ENCODE measurements at regions not wholly inside any gene's neighbourhood (a gene's known extent, or its start where the extent isn't known, plus 50 kb on each side); places are given as distances from the start of the nearest gene placed in this dataset.
"Not testable (repeated sequence)": the region's sequence is repeated elsewhere in the genome, so short reads cannot be mapped to it uniquely, and the experiment has no call there.

GRCh38 chr4:52376132-52376704 lies 282.9 kb downstream of the USP46 start:
- DNase-seq = peak in 1 of 2 donors; percentile 35

DNA sequence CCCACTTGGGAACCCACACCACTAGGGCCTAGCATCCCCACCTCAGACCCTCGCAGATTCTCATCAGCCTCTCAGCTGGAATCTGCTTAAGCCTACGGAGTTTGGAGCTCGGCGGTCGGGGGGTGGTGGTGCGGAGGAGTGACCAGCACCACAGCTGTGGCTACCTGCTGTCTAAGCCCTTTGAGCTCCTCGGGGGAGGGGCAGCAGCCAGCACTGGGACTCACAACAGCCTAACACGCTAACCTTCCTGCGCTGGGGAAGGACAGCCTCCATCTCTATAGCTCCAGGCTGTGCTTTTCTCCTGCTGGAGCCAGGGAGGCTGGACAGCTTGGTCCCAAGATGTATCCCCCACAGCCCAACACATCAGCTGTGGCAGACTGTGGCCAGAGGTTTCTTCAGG lies 281.5 kb downstream of the USP46 start:
- DNase-seq = no peak

DNA sequence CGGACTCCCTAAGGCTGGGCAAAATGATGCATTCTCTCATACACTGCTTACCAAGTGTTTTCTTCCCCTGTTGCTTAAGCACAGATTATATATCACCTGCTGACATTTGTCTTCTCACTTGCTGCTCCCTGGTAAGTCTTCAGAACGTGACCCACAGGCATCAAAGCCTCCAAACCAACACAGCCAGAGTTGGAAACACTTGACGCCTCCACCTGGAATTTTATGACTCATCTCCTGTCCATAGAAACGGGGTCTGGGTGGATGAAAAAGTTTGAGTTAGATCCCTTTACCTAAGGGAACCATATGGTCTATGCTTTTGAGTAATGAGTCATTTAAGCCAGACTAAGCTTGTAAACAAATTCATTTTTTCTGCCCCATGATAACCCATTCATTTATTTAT lies 251.6 kb downstream of the USP46 start:
- DNase-seq = no peak

DNA sequence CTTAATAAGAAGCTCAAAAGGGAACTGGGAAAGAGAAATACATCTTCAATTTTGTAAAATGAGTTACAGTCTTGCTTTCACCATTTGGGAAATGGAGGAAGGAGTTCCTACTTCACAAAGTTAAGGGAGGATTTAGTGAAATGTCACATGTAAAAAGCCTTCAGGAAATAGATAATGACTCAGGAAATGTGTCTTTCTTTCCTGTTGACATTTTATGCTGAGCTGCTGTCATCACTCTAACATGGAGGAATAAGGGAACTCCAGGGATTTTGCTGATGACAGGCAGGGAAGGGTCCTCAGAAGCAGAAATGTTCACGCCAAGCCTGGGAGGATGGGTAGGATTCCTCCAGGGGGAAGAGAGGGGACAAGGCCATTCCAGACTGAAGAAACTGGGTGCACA lies 251.1 kb downstream of the USP46 start:
- no peak for DNase-seq

- DNase-seq = no peak
Observed at GRCh38 chr4:52408471-52408870, 250.6 kb downstream of the USP46 start.

DNA sequence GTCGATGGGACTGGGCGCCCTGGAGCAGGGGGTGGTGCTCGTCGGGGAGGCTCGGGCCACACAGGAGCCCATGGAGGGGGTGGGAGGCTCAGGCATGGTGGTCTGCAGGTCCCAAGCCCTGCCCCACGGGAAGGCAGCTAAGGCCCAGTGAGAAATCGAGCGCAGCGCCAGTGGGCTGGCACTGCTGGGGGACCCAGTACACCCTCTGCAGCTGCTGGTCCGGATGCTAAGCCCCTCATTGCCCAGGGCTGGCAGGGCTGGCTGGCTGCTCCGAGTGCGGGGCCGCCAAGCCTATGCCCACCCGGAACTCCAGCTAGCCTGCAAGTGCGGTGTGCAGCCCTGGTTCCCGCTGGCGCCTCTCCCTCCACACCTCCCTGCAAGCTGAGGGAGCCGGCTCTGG lies 249.3 kb downstream of the USP46 start:
- DNase-seq = not testable (repeated sequence)

GRCh38 chr4:52410971-52411370 lies 248.1 kb downstream of the USP46 start:
- no peak for DNase-seq

GRCh38 chr4:52420330-52420729 lies 238.8 kb downstream of the USP46 start:
- no peak for DNase-seq

DNA sequence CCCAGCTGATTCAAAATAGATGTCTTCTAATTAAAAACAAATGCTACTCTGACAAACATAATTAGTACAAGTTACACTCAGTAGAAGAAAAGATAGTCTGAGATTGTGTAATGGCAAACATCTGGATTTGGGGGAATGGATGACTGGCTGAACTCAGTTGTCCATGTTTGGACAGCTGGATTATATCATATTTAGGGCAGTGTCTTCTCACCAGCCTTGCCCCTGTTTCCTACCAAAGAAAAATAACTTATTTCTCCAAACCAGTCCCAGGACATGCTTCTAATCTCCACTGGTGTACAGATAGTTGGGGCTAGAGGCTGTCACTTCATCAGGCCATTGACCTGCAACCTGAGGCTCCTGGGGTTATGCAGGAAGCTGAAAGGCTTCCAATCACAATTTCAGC lies 237.3 kb downstream of the USP46 start:
- DNase-seq = no peak

DNA sequence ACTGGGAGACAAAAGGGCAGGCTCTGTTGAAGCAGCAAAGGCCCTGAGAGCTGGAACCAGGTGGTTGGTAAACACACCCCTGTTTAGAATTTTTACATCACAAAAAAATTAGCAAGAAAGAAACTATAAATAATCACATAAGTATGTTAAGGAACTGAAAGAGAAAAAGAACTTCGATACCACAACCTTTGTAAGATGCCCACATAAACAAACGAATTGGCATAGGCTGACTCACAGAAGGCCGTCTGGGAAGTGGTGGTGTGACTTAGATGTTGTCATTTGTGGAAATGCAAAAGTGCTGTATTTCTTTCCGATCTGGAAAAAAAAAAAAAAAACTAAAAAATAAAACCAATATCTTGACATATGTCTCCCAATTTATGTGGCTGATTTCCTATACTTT lies 235.1 kb downstream of the USP46 start:
- no peak for DNase-seq

- no peak for DNase-seq
Observed at GRCh38 chr4:52425751-52426326, 233.3 kb downstream of the USP46 start.

GRCh38 chr4:52431410-52431809 lies 227.7 kb downstream of the USP46 start:
- DNase-seq = no peak

- no peak for DNase-seq
Observed at GRCh38 chr4:52431869-52432268, 227.2 kb downstream of the USP46 start.

DNA sequence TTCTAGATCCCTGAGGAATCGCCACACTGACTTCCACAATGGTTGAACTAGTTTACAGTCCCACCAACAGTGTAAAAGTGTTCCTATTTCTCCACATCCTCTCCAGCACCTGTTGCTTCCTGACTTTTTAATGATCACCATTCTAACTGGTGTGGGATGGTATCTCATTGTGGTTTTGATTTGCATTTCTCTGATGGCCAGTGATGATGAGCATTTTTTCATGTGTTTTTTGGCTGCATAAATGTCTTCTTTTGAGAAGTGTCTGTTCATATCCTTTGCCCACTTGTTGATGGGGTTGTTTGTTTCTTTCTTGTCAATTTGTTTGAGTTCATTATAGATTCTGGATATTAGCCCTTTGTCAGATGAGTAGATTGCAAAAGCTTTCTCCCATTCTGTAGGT lies 216.6 kb downstream of the USP46 start:
- not testable (repeated sequence) for DNase-seq

GRCh38 chr4:52472444-52472843 lies 186.7 kb downstream of the USP46 start:
- no peak for DNase-seq

- DNase-seq = peak in 1 of 2 donors; percentile 30
Observed at GRCh38 chr4:52477191-52477780, 181.8 kb downstream of the USP46 start.

DNA sequence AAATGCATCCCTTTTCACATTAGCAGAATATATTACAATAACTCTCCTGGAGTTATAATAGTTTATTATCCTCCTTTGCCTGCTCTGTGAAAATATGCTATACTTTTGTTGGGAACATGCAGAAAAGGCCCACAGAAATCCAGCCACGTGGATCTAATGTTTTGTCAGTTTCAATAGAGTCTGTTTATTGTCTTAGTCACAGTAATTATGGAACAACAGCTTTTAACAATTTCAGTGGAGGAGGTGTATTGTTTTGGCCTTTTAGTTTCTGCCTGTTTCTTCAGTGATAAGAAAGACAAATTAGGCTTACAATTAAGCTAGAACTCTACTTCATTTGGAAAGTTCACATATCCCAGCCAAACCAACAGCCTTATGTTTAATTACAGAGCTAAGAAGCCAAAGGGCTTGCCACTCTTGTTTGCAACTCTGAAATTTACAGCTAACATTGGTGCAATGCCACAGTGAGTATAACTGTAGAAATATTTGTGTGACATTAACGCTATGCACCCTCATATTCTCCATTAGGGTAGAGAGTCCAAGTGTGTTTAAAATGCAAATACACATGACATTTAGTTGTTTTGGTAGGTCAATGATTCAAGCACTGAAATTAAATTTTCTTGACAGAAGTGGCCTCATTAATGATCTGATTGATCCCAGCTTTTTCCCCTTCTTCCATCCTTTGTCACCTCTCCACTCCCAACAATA lies 175.8 kb downstream of the USP46 start:
- no peak for DNase-seq

GRCh38 chr4:52507774-52508173 lies 151.3 kb downstream of the USP46 start:
- DNase-seq = peak; percentile 3 to 9

GRCh38 chr4:52510939-52511565 lies 148.0 kb downstream of the USP46 start:
- no peak for DNase-seq

DNA sequence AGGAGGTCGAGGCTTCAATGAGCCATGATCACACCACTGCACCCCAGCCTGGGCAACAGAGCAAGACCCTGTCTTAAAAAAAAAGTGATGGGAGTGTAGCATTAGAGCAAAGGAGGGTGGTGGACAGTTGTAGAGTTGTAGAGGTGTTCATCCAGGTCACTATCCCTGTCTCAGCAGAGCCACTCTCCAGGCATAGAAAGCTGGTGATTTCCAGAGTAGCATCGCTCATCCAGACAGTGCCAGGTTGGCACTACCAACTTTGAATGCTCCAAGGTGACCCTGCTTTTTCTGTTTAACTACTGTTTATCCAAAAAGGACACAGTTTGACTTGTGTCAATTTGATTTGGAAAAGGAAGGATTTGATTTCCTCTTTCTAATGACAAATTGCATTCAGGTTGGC lies 147.3 kb downstream of the USP46 start:
- DNase-seq = no peak

DNA sequence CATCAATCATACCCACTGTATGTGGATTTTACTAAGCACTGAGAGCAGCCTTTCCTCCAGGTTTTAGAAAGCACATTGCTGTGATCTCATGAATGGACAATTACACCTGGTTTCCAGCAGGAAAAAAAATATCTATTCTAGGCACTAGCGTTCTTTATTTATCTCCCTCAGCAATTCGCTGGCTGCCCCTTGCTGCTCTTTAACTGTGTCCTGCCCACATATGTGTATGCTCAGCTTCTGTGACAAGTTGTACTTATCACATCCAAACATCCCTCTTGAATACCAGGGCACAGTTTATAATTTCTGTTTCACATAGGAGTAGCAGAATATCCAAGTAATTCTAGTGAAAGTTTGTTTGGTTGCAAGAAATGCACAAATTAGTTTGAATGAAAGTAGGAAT lies 146.8 kb downstream of the USP46 start:
- DNase-seq = no peak

GRCh38 chr4:52522093-52522492 lies 137.0 kb downstream of the USP46 start:
- DNase-seq = not testable (repeated sequence)

GRCh38 chr4:52529983-52530382 lies 129.1 kb downstream of the USP46 start:
- no peak for DNase-seq

DNA sequence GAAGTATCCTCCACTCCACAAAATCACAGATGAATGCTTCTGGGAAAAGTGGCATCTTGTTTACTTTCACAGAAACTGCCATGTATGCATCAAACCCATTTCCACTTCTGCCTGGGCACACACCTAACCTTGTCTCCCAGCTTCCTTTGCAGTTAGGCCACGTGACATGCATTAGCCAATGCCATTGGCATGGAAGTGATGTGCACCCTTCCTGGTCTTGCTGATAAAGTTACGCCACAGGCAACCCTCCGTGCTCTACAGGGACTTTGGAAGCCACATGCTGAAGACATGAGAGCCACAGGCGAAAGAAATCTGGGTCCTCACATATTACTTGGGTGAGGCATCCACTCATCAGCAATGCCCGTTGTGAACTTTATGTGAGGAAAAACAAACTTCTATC lies 123.3 kb downstream of the USP46 start:
- no peak for DNase-seq
